ENCODE measurements at regions not wholly inside any gene's neighbourhood (a gene's known extent, or its start where the extent isn't known, plus 50 kb on each side); places are given as distances from the start of the nearest gene placed in this dataset.

DNA sequence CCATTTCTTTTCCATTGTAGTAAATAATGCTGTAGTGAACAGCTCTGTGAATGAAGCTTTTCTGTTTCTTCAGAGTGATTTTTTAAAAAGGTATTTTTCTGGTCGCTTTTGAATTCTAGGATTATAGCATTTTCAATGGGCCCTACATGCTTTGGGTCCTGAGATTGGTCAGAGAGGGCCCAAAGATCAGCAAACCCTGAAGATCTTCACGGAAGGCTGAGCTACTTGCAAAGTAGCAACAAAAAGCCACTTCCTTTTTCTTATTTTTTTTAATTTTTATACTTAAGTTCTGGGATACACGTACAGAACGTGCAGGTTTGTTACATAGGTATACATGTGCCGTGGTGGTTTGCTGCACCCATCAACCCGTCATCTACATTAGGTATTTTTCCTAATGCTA lies 200.5 kb downstream of the FAT3 start:
- H3K9ac ChIP-seq (ENCODE audit: control insufficient read depth, extremely low read depth, insufficient read depth, low read length): no peak overlapping the region
- FAIRE-seq: no peak
- H3K27ac ChIP-seq (ENCODE audit: control insufficient read depth, insufficient read depth, low read length): no peak overlapping the region
- H4K20me1 ChIP-seq (ENCODE audit: control insufficient read depth, extremely low read depth, insufficient read depth, low read length): no peaks in the 10 kb centered on the region
- no peaks in the 10 kb centered on the region for H3K4me1 ChIP-seq (ENCODE audit: control insufficient read depth, extremely low read depth, insufficient read depth, low read length)
- no peaks in the 10 kb centered on the region for H3K27me3 ChIP-seq (ENCODE audit: control insufficient read depth, extremely low read depth, insufficient read depth, low read length)
- no peak overlapping the region for H3K4me3 ChIP-seq (ENCODE audit: control insufficient read depth in 2 of 3, extremely low read depth in 1 of 3, insufficient read depth in 2 of 3, low read depth in 1 of 3, low read length in 3 of 3)
- no peaks in the 10 kb centered on the region for H3K79me2 ChIP-seq (ENCODE audit: control insufficient read depth, insufficient read depth, low read length)
- H2AFZ ChIP-seq (ENCODE audit: control insufficient read depth, low read length): no peak overlapping the region
- TF ChIP-seq CTCF (optimal IDR thresholded peaks at IDR 0.05 in 1 of 3, IDR thresholded peaks at IDR 0.05 in 1 of 3, conservative IDR thresholded peaks at IDR 0.05 in 1 of 3; ENCODE audit: extremely low read depth in 1 of 3, insufficient read depth in 2 of 3, low read length in 3 of 3) (no peak), EZH2 (IDR thresholded peaks at IDR 0.05; ENCODE audit: low read length) (no peak)
- no peaks in the 10 kb centered on the region for H3K9me3 ChIP-seq (ENCODE audit: control insufficient read depth, low read depth, low read length)
- H3K4me2 ChIP-seq (ENCODE audit: control insufficient read depth, extremely low read depth, insufficient read depth, low read depth, low read length): no peak overlapping the region
- no peaks in the 10 kb centered on the region for H3K9me1 ChIP-seq (ENCODE audit: control insufficient read depth, extremely low read depth, insufficient read depth, low read length)
- dilution Hi-C loops (cut with MboI; ENCODE audit: extremely low pct_ligation_motif_present, low sequenced_read_pairs): no loop called here
- no peaks in the 10 kb centered on the region for H3K36me3 ChIP-seq (ENCODE audit: control insufficient read depth in 2 of 2, extremely low read depth in 1 of 2, insufficient read depth in 2 of 2, low read length in 2 of 2)
- no peak for DNase-seq (ENCODE audit: low read depth, low spot score)

GRCh38 chr11:92432515-92432914 lies 207.9 kb downstream of the FAT3 start:
- no peak for TF ChIP-seq CTCF (optimal IDR thresholded peaks at IDR 0.05 in 1 of 3, IDR thresholded peaks at IDR 0.05 in 1 of 3, conservative IDR thresholded peaks at IDR 0.05 in 1 of 3; ENCODE audit: extremely low read depth in 1 of 3, insufficient read depth in 2 of 3, low read length in 3 of 3)
- TF ChIP-seq EZH2 (IDR thresholded peaks at IDR 0.05; ENCODE audit: low read length): no peak
- H3K36me3 ChIP-seq (ENCODE audit: control insufficient read depth in 2 of 2, extremely low read depth in 1 of 2, insufficient read depth in 2 of 2, low read length in 2 of 2): no peaks in the 10 kb centered on the region
- H3K4me1 ChIP-seq (ENCODE audit: control insufficient read depth, extremely low read depth, insufficient read depth, low read length): no peaks in the 10 kb centered on the region
- FAIRE-seq: no peak
- H2AFZ ChIP-seq (ENCODE audit: control insufficient read depth, low read length): no peak overlapping the region
- no peaks in the 10 kb centered on the region for H3K79me2 ChIP-seq (ENCODE audit: control insufficient read depth, insufficient read depth, low read length)
- no peaks in the 10 kb centered on the region for H3K27me3 ChIP-seq (ENCODE audit: control insufficient read depth, extremely low read depth, insufficient read depth, low read length)
- H3K27ac ChIP-seq (ENCODE audit: control insufficient read depth, insufficient read depth, low read length): no peak overlapping the region
- no peaks in the 10 kb centered on the region for H4K20me1 ChIP-seq (ENCODE audit: control insufficient read depth, extremely low read depth, insufficient read depth, low read length)
- H3K9ac ChIP-seq (ENCODE audit: control insufficient read depth, extremely low read depth, insufficient read depth, low read length): no peak overlapping the region
- no peak overlapping the region for H3K4me2 ChIP-seq (ENCODE audit: control insufficient read depth, extremely low read depth, insufficient read depth, low read depth, low read length)
- H3K9me1 ChIP-seq (ENCODE audit: control insufficient read depth, extremely low read depth, insufficient read depth, low read length): no peaks in the 10 kb centered on the region
- H3K4me3 ChIP-seq (ENCODE audit: control insufficient read depth in 2 of 3, extremely low read depth in 1 of 3, insufficient read depth in 2 of 3, low read depth in 1 of 3, low read length in 3 of 3): no peak overlapping the region
- H3K9me3 ChIP-seq (ENCODE audit: control insufficient read depth, low read depth, low read length): no peaks in the 10 kb centered on the region
- dilution Hi-C loops (cut with MboI; ENCODE audit: extremely low pct_ligation_motif_present, low sequenced_read_pairs): no loop called here
- DNase-seq (ENCODE audit: low read depth, low spot score): no peak

Data from keratinocyte (primary cell).